ENCODE measurements at regions not wholly inside any gene's neighbourhood (a gene's known extent, or its start where the extent isn't known, plus 50 kb on each side); places are given as distances from the start of the nearest gene placed in this dataset.

GRCh38 chr5:167166696-167167095, 1124.7 kb upstream of the WWC1 start:
- TF ChIP-seq CTCF (IDR thresholded peaks at IDR 0.05) = no peak
- TF ChIP-seq EP300 (IDR thresholded peaks at IDR 0.05; ENCODE audit: low read depth) = no peak
- TF ChIP-seq POLR2A (IDR thresholded peaks at IDR 0.05) = no peak
- TF ChIP-seq POLR2AphosphoS5 (IDR thresholded peaks at IDR 0.05) = no peak

Measured in transverse colon (tissue), 4 donors.